GM12878 (cell line): ENCODE measurements at regions not wholly inside any gene's neighbourhood (a gene's known extent, or its start where the extent isn't known, plus 50 kb on each side); places are given as distances from the start of the nearest gene placed in this dataset.

Experiments used
- ATAC-seq: fragments of 200-7000 bp; cut with Tn5 transposase; 3 replicates; pipeline ENCODE4 v1.9.1; 2020; ENCODE audit warnings: mild to moderate bottlenecking, moderate library complexity
- BruUV-seq: library from RNA; stranded (reverse); fragments of 400-500 nt; replicated peaks from 2 replicates; lab custom pipeline; 2021; lab: Mats Ljungman, UMichigan
- CTCF ChIA-PET: fragments of 300-600 bp; sonication (Branson Sonifier 250); formaldehyde crosslinking; extraction: SDS; loops from one replicate; lab custom pipeline; 2021; ENCODE audit warnings: inconsistent platforms; lab: Yijun Ruan, JAX
- POLR2A ChIA-PET: fragments of 350-600 bp; formaldehyde crosslinking; extraction: SDS; loops from one replicate; lab custom pipeline; 2021; ENCODE audit warnings: inconsistent platforms; lab: Charles Lee
- RAD21 ChIA-PET: fragments of 300-600 bp; sonication (Branson Sonifier 250); formaldehyde crosslinking; loops from one replicate; lab custom pipeline; 2023; ENCODE audit warnings: antibody characterized with exemption; ENCODE audit not compliant: unreplicated experiment; lab: Charles Lee
- SMC1A ChIA-PET: fragments of 300-600 bp; sonication (Branson Sonifier 250); formaldehyde crosslinking; loops from one replicate; lab custom pipeline; 2023; ENCODE audit not compliant: unreplicated experiment, uncharacterized antibody; lab: Charles Lee
- DNase-seq: peaks from one replicate; pipeline ENCODE4 v3.0.0-alpha.2; 2011; ENCODE audit warnings: low read depth, low spot score
- FAIRE-seq: peaks from 3 replicates; lab custom pipeline; 2011; peaks lifted over from hg19 to GRCh38; lab: Jason Lieb, UNC
- H2AFZ ChIP-seq: 2 replicates; pipeline ENCODE4 v1.6.0; 2011; ENCODE audit warnings: low read depth, low read length, control low read depth; ENCODE audit not compliant: control insufficient read depth
- H3K27ac ChIP-seq: 2 replicates; pipeline ENCODE4 v1.5.1; 2011; ENCODE audit warnings: control low read depth; ENCODE audit not compliant: control insufficient read depth, insufficient read depth
- H3K27me3 ChIP-seq, 2 experiments: replicated peaks in 1 of 2; 2 replicates each; pipeline versions ENCODE4 v1.6.0 to v1.6.1; 2011; ENCODE audit warnings: low read length in 1 of 2; ENCODE audit not compliant: control insufficient read depth in 2 of 2, insufficient read depth in 2 of 2
- H3K36me3 ChIP-seq, 2 experiments: 2 replicates each; pipeline ENCODE4 v1.5.1; 2011; ENCODE audit warnings: low read length in 1 of 2; ENCODE audit not compliant: control insufficient read depth in 2 of 2, insufficient read depth in 2 of 2
- H3K4me1 ChIP-seq: 2 replicates; pipeline ENCODE4 v1.6.1; 2011; ENCODE audit warnings: mild to moderate bottlenecking, low read length, moderate library complexity, mixed read lengths; ENCODE audit not compliant: control insufficient read depth, insufficient read depth
- H3K4me2 ChIP-seq: 2 replicates; pipeline ENCODE4 v1.6.0; 2011; ENCODE audit warnings: control low read depth; ENCODE audit not compliant: control insufficient read depth, insufficient read depth
- H3K4me3 ChIP-seq: fragments of 200-600 bp; sonication (generic); 2 replicates; pipeline ENCODE4 v1.5.1; 2016
- H3K79me2 ChIP-seq: 2 replicates; pipeline ENCODE4 v1.6.0; 2011; ENCODE audit warnings: low read length; ENCODE audit not compliant: control insufficient read depth, insufficient read depth
- H3K9ac ChIP-seq: 2 replicates; pipeline ENCODE4 v1.8.0; 2011; ENCODE audit warnings: low read length, control low read depth, mixed read lengths; ENCODE audit not compliant: control insufficient read depth, insufficient read depth
- H3K9me3 ChIP-seq: replicated peaks from 3 replicates; pipeline ENCODE4 v1.5.1; 2011; ENCODE audit warnings: mild to moderate bottlenecking, low read length; ENCODE audit not compliant: control insufficient read depth, insufficient read depth
- H4K20me1 ChIP-seq: 2 replicates; pipeline ENCODE4 v1.6.0; 2011; ENCODE audit not compliant: control insufficient read depth, insufficient read depth
- BACH1 ChIP-seq: fragments of 450-650 bp; IDR thresholded peaks from 2 replicates; pipeline ENCODE4 v1.6.1; 2017; ENCODE audit warnings: mild to moderate bottlenecking, borderline replicate concordance
- CHD4 ChIP-seq: fragments of 200-600 bp; sonication (generic); IDR thresholded peaks from 2 replicates; pipeline ENCODE4 v1.6.1; 2016; ENCODE audit warnings: mild to moderate bottlenecking
- HSF1 ChIP-seq: fragments of 150-350 bp; IDR thresholded peaks from 2 replicates; pipeline ENCODE4 v1.6.1; 2014; ENCODE audit warnings: mild to moderate bottlenecking, low read depth, low read length
- PAX8 ChIP-seq: fragments of 450-650 bp; IDR thresholded peaks from 2 replicates; pipeline ENCODE4 v1.6.1; 2017; ENCODE audit warnings: mild to moderate bottlenecking, moderate library complexity
- RAD21 ChIP-seq: IDR thresholded peaks from 2 replicates; pipeline ENCODE4 v1.6.1; 2011; ENCODE audit warnings: mild to moderate bottlenecking, low read depth, low read length, moderate library complexity; ENCODE audit not compliant: insufficient read depth
- RB1 ChIP-seq: fragments of 450-650 bp; formaldehyde crosslinking; IDR thresholded peaks from 2 replicates; pipeline ENCODE4 v1.6.1; 2017; ENCODE audit warnings: mild to moderate bottlenecking, borderline replicate concordance
- SKIL ChIP-seq: fragments of 450-650 bp; IDR thresholded peaks from 2 replicates; pipeline ENCODE4 v1.6.1; 2017; ENCODE audit warnings: mild to moderate bottlenecking, low read depth, inconsistent platforms; ENCODE audit not compliant: poor library complexity, severe bottlenecking
- SREBF2 ChIP-seq: IDR thresholded peaks from 2 replicates; pipeline ENCODE4 v1.6.1; 2012; ENCODE audit warnings: mild to moderate bottlenecking, low read length
- ZBTB33 ChIP-seq: fragments of 450-650 bp; IDR thresholded peaks from 2 replicates; pipeline ENCODE4 v1.6.1; 2017; ENCODE audit warnings: mild to moderate bottlenecking
- ZNF207 ChIP-seq: fragments of 450-650 bp; IDR thresholded peaks from 2 replicates; pipeline ENCODE4 v1.6.1; 2014; ENCODE audit warnings: antibody characterized with exemption, mild to moderate bottlenecking, borderline replicate concordance
- ZNF274 ChIP-seq: IDR thresholded peaks from one replicate; pipeline ENCODE4 v1.8.0; 2011; ENCODE audit not compliant: insufficient read length, insufficient read depth
- ZNF622 ChIP-seq: fragments of 450-650 bp; IDR thresholded peaks from 2 replicates; pipeline ENCODE4 v1.6.1; 2017; ENCODE audit warnings: mild to moderate bottlenecking, inconsistent platforms
- WGBS: methylation state at CpG from one replicate; pipeline ENCODE4 v1.1.6; 2016; ENCODE audit warnings: low lambda C conversion rate; ENCODE audit not compliant: insufficient replicate concordance, insufficient coverage; ENCODE audit errors: missing lambda C conversion rate; 5-methylcytosine and 5-hydroxymethylcytosine counted together
- in situ Hi-C: fragments of 300-500 bp; cut with MboI; formaldehyde crosslinking; loops from 9 replicates; pipeline ENCODE4 v1.14.3; 2018; ENCODE audit warnings: mixed read lengths
- intact Hi-C: fragments of 100-400 bp; cut with micrococcal nuclease; formaldehyde crosslinking; loops from one replicate; pipeline ENCODE4 v1.14.2; 2022; ENCODE audit not compliant: unreplicated experiment

GRCh38 chr2:139454251-139454650 lies 674.1 kb upstream of the NXPH2 start:
- Histone ChIP-seq H3K27ac (no peak overlapping the region), H3K4me1 (no peaks in the 10 kb centered on the region), H4K20me1 (no peaks in the 10 kb centered on the region), H3K9ac (no peak overlapping the region), H3K4me3 (no peak overlapping the region), H3K9me3 (no peaks in the 10 kb centered on the region), H3K79me2 (no peaks in the 10 kb centered on the region), H3K4me2 (no peak overlapping the region), H3K36me3 (no peaks in the 10 kb centered on the region), H2AFZ (no peak overlapping the region), H3K27me3 (no peaks in the 10 kb centered on the region)
- ATAC-seq (no peak), DNase-seq (no peak), FAIRE-seq (no peak)
- 0% methylated on average over 1 of the region's 1 CpG for WGBS
- in situ Hi-C loops = no loop called here
- ChIA-PET POLR2A (no interaction called here), SMC1A (no interaction called here), CTCF (no interaction called here), RAD21 (no interaction called here)
- intact Hi-C loops = no loop called here
- TF ChIP-seq HSF1 = no peak
- BruUV-seq = no TSS peak

DNA sequence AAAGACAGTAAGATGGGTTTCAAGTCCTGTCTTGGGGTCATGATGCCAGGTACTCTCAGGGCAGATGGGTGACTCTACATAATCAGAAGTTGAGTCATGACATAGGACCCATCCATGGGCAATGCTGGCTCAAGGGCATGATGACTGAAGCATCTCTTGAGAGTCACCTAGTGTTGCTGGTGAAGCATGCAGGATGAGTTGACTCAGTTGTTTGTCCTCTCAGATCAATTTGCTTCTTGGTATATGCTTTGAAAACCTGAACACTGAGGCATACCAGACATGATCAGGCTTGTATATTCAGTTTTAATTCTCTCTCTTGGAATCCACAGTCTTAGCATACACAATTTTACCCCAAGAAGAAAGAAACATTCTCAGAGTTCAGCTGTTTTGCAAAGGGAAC lies 658.9 kb upstream of the NXPH2 start:
- in situ Hi-C loops = no loop called here
- ATAC-seq = no peak
- Histone ChIP-seq H3K4me2 (no peak overlapping the region), H3K9me3 (no peaks in the 10 kb centered on the region), H3K27me3 (no peaks in the 10 kb centered on the region), H3K4me3 (no peak overlapping the region), H3K79me2 (no peaks in the 10 kb centered on the region), H3K9ac (no peak overlapping the region), H3K4me1 (no peaks in the 10 kb centered on the region), H3K27ac (no peak overlapping the region), H2AFZ (no peak overlapping the region), H4K20me1 (no peaks in the 10 kb centered on the region), H3K36me3 (no peaks in the 10 kb centered on the region)
- intact Hi-C loops = no loop called here
- ChIA-PET SMC1A (no interaction called here), POLR2A (no interaction called here), CTCF (no interaction called here), RAD21 (no interaction called here)
- DNase-seq = no peak
- no TSS peak for BruUV-seq
- no peak for FAIRE-seq
- TF ChIP-seq SKIL (no peak), RAD21 (no peak), ZNF207 (no peak), CHD4 (no peak), BACH1 (no peak), ZNF622 (no peak), RB1 (no peak), SREBF2 (no peak), ZNF274 (no peak), PAX8 (no peak), ZBTB33 (no peak)
